EL (cell line): ENCODE measurements at regions not wholly inside any gene's neighbourhood (a gene's known extent, or its start where the extent isn't known, plus 50 kb on each side); places are given as distances from the start of the nearest gene placed in this dataset.
"Not testable (repeated sequence)": the region's sequence is repeated elsewhere in the genome, so short reads cannot be mapped to it uniquely, and the experiment has no call there.

Experiments used
- DNase-seq: peaks from one replicate; pipeline ENCODE4 v3.0.0-alpha.2; 2016

GRCh38 chr14:89743828-89744227 lies 210.7 kb downstream of the EFCAB11 start:
- DNase-seq = no peak

- no peak for DNase-seq
Measured at GRCh38 chr14:89740241-89740640, 214.3 kb downstream of the EFCAB11 start.

GRCh38 chr14:89736881-89737280 lies 217.6 kb downstream of the EFCAB11 start:
- DNase-seq = no peak

- no peak for DNase-seq
Measured at GRCh38 chr14:89731396-89731933, 223.1 kb downstream of the EFCAB11 start.

GRCh38 chr14:89730687-89731086 lies 223.8 kb downstream of the EFCAB11 start:
- DNase-seq = no peak

GRCh38 chr14:89728964-89729363 lies 225.6 kb downstream of the EFCAB11 start:
- DNase-seq = no peak

- DNase-seq = not testable (repeated sequence)
Measured at GRCh38 chr14:89726226-89726625, 228.3 kb downstream of the EFCAB11 start.

GRCh38 chr14:89724628-89724960 lies 229.9 kb downstream of the EFCAB11 start:
- DNase-seq = peak; percentile 24

- no peak for DNase-seq
Measured at GRCh38 chr14:89723930-89724627, 230.5 kb downstream of the EFCAB11 start.

- DNase-seq = no peak
Measured at GRCh38 chr14:89721956-89722355, 232.6 kb downstream of the EFCAB11 start.

GRCh38 chr14:89720741-89721729 lies 233.5 kb downstream of the EFCAB11 start:
- no peak for DNase-seq

GRCh38 chr14:89720076-89720687 lies 234.3 kb downstream of the EFCAB11 start:
- DNase-seq = no peak

GRCh38 chr14:89719366-89720075 lies 235.0 kb downstream of the EFCAB11 start:
- no peak for DNase-seq

GRCh38 chr14:89708982-89709625 lies 245.4 kb downstream of the EFCAB11 start:
- DNase-seq = no peak

- DNase-seq = no peak
Measured at GRCh38 chr14:89707086-89707485, 247.4 kb downstream of the EFCAB11 start.

GRCh38 chr14:89702876-89703200 lies 251.7 kb downstream of the EFCAB11 start:
- no peak for DNase-seq

GRCh38 chr14:89702073-89702875 lies 252.3 kb downstream of the EFCAB11 start:
- peak; percentile 33 for DNase-seq

- DNase-seq = peak; percentile 77
Measured at GRCh38 chr14:89701211-89702043, 253.1 kb downstream of the EFCAB11 start.

- DNase-seq = no peak
Measured at GRCh38 chr14:89700801-89701200, 253.7 kb downstream of the EFCAB11 start.

- DNase-seq = no peak
Measured at GRCh38 chr14:89699071-89699470, 255.5 kb downstream of the EFCAB11 start.
